GM12892 (cell line): ENCODE measurements at regions not wholly inside any gene's neighbourhood (a gene's known extent, or its start where the extent isn't known, plus 50 kb on each side); places are given as distances from the start of the nearest gene placed in this dataset.

Source experiments
- POLR2A ChIP-seq: IDR thresholded peaks from 2 replicates; pipeline ENCODE4 v1.6.1; 2011; ENCODE audit warnings: low read depth, low read length, control low read depth
- POLR2AphosphoS5 ChIP-seq: IDR thresholded peaks from 2 replicates; pipeline ENCODE4 v1.6.1; 2011; ENCODE audit warnings: low read depth, low read length, control low read depth

DNA sequence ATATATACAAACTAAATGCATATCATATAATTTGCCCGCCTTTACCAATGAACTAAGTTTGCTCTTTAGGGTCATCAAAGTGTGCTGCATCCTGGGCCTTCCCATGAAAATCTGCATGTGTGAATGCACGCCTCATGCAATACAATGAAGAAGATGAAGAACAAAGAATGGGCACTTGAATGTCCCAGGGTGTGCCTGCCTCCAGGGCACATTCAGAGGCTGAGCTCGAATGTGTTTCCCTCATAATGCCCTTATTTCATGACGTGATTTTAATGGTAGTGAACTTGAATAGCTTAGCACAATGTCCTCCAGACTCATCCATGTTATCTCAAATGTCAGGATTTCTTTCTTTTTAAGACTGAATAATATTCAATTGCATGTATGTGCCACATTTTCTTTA is 824.9 kb downstream of the TNS3 start:
- no peak for TF ChIP-seq POLR2AphosphoS5
- no peak for TF ChIP-seq POLR2A
